ENCODE measurements at regions not wholly inside any gene's neighbourhood (a gene's known extent, or its start where the extent isn't known, plus 50 kb on each side); places are given as distances from the start of the nearest gene placed in this dataset.

- DNase-seq (ENCODE audit: low read depth in 2 of 2): no peak
These were observed 55.3 kb upstream of the POM121L12 start for GRCh38 chr7:52980129-52980528.

DNA sequence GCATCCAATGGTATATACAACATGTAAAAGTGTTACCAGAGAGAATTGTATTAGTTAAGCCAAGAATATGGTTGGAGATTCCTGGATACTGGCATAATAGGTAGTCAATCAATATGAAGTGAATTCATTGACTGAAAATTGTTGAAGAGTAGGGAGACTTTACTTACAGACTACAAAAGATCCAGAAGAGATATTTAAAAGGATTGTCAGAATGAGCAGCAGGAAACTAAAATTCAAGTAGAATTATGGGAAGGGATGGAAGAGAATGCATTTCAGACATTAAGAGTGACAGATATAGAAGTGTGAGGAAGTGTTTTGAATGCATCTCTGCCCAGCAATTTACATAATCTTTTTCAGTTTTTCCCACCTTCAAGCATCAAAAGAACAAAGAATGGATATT, 62.3 kb upstream of the POM121L12 start:
- DNase-seq (ENCODE audit: low read depth in 2 of 2): no peak

- no peak for DNase-seq (ENCODE audit: low read depth in 2 of 2)
These were observed 72.9 kb upstream of the POM121L12 start for GRCh38 chr7:52962402-52963076.

DNA sequence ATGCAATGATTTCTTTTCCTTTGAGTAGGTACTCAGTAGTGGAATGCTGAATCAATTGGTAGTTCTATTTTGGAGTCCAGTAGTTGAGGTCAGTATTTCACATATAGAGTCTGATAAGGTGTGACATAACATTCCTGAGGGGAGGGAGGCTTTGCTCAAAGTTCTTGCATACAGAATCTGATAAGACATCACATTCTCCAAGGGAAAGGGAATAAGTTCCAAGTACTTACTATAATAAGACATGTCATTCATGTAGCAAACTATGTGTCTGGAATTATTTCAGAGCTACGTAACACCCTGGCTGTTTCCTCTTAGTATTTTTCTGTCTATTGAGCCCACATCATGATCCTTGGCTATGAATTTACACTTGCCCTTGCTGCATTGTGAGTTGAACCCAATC, 74.3 kb upstream of the POM121L12 start:
- DNase-seq (ENCODE audit: low read depth in 2 of 2): no peak

DNA sequence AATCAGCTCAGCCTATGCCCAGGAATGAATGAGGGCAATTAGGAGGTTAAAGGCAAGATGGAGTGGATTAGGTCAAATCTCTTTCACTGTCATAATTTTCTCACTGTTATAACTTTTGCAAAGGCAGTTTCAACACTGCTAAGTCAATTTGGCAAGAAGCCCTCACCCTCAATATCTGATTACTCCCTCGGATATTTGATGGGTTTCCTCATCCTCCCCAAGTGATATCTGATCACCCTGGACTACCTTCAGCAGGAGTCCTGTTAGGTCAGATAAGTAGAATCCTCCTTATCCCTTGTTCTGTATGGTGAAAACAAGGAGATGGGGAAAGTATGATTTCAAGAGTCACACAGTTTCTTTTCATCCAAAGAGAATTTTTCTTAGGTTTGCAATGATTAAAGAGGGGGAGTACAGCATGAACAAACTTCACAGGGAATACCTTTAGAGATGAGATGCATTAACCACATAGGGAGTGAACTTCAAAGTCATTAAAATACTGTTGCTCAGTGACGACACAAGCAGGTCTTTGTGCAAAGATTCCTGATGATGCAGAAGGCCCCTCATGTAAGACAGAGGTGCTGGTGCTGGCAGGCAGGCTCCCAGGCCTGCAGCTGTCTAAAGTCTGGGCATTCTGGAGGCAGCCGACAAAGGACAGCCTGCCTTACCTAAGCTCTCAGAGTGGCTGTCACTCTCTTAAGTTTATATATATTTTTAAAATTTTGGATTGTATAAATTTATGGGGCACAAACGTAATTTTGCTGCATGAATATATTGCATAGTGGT, 75.4 kb upstream of the POM121L12 start:
- no peak for DNase-seq (ENCODE audit: low read depth in 2 of 2)

DNA sequence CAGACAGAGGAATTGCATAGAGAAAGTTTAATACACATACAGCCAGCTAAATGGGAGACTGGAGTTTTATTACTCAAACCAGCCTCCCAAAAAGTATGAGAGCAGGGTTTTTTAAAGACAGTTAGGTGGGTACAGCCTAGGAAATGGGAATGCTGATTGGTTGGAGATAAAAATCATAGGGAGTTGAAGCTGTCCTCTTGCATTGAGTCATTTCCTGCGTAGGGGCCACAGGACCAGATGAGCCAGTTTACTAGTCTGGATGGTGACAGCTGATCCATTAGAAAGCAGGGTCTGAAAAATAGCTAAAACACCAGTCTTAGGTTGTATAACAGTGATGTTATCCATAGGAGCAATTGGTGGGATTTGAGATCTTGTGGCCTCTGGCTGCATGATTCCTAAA, 76.1 kb upstream of the POM121L12 start:
- DNase-seq (ENCODE audit: low read depth in 2 of 2): no peak

GRCh38 chr7:52958621-52959140, 76.8 kb upstream of the POM121L12 start:
- DNase-seq (ENCODE audit: low read depth in 2 of 2): no peak

DNA sequence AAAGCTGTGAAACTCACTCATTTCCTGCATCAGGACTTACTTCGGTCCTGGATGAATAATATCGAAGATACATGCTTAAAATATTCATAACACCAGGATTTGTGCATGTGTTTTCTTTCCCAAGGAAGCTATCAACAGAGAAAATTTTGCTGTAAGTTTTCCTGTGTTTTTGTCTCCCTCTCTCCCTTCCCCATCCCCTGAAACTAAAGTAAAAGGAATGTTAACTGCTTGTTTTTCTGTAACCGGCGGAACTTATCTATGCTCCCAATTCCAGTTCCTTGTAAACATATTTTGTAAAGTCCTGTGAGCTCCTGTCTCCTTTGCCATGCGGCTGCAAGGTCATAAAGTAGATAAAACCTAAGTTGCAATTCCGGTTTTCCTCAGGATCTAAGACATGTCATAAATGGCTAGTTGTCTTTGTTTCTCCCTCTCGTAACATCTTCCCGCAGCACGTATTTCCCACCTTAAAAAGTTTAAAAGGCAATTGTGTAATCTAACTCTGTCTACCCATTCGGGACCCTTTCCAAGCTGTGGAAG, 79.0 kb upstream of the POM121L12 start:
- DNase-seq (ENCODE audit: low read depth in 2 of 2): no peak

- no peak for DNase-seq (ENCODE audit: low read depth in 2 of 2)
These were observed 79.9 kb upstream of the POM121L12 start for GRCh38 chr7:52955522-52955921.

GRCh38 chr7:52944921-52945320, 90.5 kb upstream of the POM121L12 start:
- DNase-seq (ENCODE audit: low read depth in 2 of 2): no peak

- DNase-seq (ENCODE audit: low read depth in 2 of 2): no peak
These were observed 95.0 kb upstream of the POM121L12 start for GRCh38 chr7:52940481-52940880.

- DNase-seq (ENCODE audit: low read depth in 2 of 2): no peak
These were observed 96.8 kb upstream of the POM121L12 start for GRCh38 chr7:52938455-52939133.

GRCh38 chr7:52936750-52937149, 98.7 kb upstream of the POM121L12 start:
- no peak for DNase-seq (ENCODE audit: low read depth in 2 of 2)

DNA sequence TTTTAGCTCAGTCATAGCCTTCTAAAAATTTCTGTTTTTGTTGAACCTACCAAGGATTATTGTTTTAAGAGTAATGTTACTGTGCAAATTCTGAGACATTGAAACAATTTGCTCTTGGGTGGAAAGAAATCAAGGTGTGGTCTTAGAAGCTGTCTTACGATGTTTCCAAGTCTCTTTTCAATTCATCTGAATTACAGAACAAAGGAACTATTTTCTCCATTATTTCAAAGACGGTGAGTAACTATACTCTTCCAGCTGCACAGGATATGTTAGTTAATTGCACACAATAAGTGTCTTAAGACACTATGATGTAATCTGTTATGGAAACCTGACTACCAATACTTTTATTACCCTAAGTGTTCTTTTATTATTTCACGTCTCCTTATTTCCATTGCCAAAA, 106.8 kb upstream of the POM121L12 start:
- DNase-seq (ENCODE audit: low read depth in 2 of 2): no peak

GRCh38 chr7:52925332-52925731, 110.1 kb upstream of the POM121L12 start:
- DNase-seq (ENCODE audit: low read depth in 2 of 2): no peak

GRCh38 chr7:52920977-52921376, 114.5 kb upstream of the POM121L12 start:
- DNase-seq (ENCODE audit: low read depth in 2 of 2): no peak

GRCh38 chr7:52917982-52918578, 117.4 kb upstream of the POM121L12 start:
- DNase-seq (ENCODE audit: low read depth in 2 of 2): no peak

DNA sequence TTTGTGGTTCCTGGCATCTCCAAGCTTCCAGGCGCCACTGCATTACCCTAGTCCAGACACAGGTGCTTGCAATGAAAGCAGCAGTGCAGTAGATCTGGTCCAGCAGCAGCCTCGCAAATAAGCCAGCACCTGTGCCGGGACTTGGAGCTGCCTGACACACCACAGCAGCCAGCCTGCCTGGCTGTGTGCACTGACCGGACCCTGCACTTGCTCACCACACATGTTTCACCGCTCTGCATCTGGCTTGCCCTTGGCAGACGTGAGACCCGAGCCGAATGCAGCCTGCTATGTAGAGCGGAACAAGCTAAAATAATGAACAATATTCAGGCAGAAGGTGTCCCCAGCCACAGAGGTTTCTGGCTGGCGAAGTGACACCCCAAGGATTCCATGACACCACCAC, 123.6 kb upstream of the POM121L12 start:
- DNase-seq (ENCODE audit: low read depth in 2 of 2): no peak

- no peak for DNase-seq (ENCODE audit: low read depth in 2 of 2)
These were observed 124.1 kb upstream of the POM121L12 start for GRCh38 chr7:52911326-52911725.

DNA sequence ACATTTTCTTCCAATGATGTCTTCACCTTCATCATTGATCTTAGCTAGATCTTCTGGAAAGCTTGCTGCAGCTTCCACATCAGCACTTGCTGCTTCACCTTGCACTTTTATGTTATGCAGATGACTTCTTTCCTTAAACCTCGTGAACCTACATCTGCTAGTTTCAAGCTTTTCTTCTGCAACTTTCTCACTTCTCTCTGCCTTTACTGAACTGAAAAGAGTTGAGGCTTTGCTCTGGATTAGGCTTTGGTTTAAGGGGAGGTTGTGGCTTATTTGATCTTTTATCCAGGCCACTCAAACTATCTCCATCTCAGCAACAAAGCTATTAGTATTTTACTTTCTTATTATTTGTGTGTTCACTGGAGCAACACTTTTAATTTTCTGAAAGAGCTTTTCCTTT, 125.5 kb upstream of the POM121L12 start:
- no peak for DNase-seq (ENCODE audit: low read depth in 2 of 2)

DNA sequence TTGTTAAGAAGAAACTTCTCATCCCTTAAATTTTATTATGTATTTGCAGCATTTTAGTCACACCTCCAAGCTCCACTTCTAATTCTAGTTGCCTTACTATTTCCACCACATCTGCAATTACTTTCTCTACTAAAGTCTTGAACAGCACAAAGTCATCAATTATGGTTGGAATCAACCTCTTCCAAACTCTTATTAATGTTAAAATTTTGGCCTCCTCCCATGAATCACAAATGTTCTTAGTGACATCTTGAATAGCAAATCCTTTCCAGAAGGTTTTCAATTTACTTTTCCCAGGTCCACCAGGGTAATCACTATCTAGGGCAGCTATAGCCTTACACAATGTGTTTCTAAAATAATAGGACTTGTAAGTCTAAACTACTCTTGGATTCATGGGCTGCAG, 126.3 kb upstream of the POM121L12 start:
- no peak for DNase-seq (ENCODE audit: low read depth in 2 of 2)

DNA sequence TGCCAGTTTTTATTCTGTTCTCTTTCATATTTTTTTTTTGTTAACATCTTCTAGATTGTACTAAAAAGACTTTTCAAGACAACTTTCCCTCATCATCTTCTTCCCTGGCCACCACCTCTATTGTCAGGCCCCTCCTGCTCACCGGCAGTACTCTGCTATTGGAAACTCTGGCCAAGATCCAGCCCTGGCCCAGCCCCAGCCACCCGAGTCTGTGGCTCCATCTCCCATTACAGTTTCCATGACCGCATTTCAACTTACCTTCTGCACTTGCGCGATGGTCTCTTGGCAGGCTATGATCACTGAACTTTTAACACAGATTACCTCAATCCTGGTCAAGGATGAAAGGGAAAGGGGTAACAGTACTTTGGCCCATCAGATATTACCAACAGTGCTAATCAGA, 137.7 kb upstream of the POM121L12 start:
- DNase-seq (ENCODE audit: low read depth in 2 of 2): no peak
